ENCODE measurements at regions not wholly inside any gene's neighbourhood (a gene's known extent, or its start where the extent isn't known, plus 50 kb on each side); places are given as distances from the start of the nearest gene placed in this dataset.
"Not testable (repeated sequence)": the region's sequence is repeated elsewhere in the genome, so short reads cannot be mapped to it uniquely, and the experiment has no call there.

- no peak for ATAC-seq (replicated peaks)
- Mint-ChIP-seq H3K4me1 (no peaks in the 10 kb centered on the region), H3K4me3 (no peak overlapping the region), H3K9me3 (no peaks in the 10 kb centered on the region), H3K36me3 (ENCODE audit: low read depth) (no peaks in the 10 kb centered on the region), H3K27me3 (no peaks in the 10 kb centered on the region), H3K27ac (no peak overlapping the region)
These were observed 243.9 kb upstream of the TCERG1L start for GRCh38 chr10:131555406-131555805.

DNA sequence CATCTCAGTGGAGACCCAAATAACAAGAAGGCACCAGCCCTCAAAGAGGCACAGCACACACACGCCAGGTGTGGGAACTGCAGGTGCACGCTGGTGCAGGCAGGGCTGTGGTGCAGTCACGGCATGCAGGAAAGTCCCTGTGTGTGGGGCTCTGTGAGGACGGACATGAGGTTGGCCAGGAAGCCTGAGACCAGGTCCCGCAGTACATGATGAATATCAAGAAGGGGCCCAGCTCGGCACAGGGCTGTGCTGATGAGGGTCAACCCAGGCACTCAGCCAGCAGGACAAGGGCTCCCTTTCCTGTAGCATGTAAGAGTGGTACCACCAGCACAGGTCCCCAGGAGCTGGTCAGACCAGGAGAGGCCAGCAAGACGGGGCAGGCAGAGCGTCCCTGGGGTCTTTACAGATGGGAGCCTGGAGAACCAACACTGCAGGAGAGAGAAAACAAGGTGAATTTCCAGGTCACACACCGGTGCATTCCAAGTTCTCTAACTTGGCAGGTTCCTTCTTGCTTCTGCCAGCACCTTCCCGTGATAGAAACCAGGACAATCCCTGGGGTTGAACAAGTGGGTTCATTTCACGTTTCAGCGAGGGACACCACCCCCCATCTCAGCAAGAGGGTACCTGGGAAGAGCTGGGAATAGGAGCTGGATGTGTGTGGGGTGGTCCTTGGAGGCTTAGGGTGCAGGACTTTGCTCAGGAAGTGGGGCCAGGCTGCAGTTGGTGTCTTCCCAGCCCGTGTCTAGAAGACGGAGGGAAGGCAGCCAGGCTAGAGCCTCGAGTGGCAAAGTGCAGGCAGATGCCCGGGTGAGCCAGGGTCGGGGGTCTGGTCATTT is 244.8 kb upstream of the TCERG1L start:
- no peak overlapping the region for H3K27ac Mint-ChIP-seq
- no peaks in the 10 kb centered on the region for H3K9me3 Mint-ChIP-seq
- no peak for ATAC-seq (replicated peaks)
- H3K27me3 Mint-ChIP-seq: no peaks in the 10 kb centered on the region
- H3K4me1 Mint-ChIP-seq: no peaks in the 10 kb centered on the region
- H3K36me3 Mint-ChIP-seq (ENCODE audit: low read depth): no peaks in the 10 kb centered on the region
- no peak overlapping the region for H3K4me3 Mint-ChIP-seq

- ATAC-seq (replicated peaks): no peak
- no peaks in the 10 kb centered on the region for H3K4me1 Mint-ChIP-seq
- peaks cover 3% of the 10 kb centered on the region for H3K27me3 Mint-ChIP-seq
- H3K27ac Mint-ChIP-seq: no peak overlapping the region
- no peaks in the 10 kb centered on the region for H3K36me3 Mint-ChIP-seq (ENCODE audit: low read depth)
- H3K4me3 Mint-ChIP-seq: no peak overlapping the region
- H3K9me3 Mint-ChIP-seq: no peaks in the 10 kb centered on the region
These were observed 245.5 kb upstream of the TCERG1L start for GRCh38 chr10:131556897-131557495.

DNA sequence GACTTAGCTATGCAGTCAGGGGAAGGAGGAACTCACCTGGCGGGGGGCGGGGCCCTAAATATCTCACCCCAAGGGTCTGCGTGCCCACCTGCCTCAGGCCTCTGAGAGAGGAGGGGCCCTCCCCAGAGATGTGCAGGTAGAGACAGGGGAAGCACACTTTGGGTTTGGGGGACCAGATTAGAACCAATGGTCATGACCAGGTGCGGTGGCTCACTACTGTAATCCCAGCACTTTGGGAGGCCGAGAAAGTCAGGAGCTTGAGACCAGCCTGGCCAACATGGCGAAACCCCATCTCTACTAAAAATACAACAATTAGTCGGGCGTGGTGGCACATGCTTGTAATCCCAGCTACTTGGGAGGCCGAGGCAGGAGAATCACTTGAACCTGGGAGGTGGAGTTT is 246.4 kb upstream of the TCERG1L start:
- H3K9me3 Mint-ChIP-seq; H3K36me3 Mint-ChIP-seq (ENCODE audit: low read depth); H3K27me3 Mint-ChIP-seq; ATAC-seq (replicated peaks); H3K4me1 Mint-ChIP-seq; H3K4me3 Mint-ChIP-seq; H3K27ac Mint-ChIP-seq: not testable (repeated sequence)

- Mint-ChIP-seq H3K27me3 (peaks cover 8% of the 10 kb centered on the region), H3K27ac (no peak overlapping the region), H3K4me3 (no peak overlapping the region), H3K36me3 (ENCODE audit: low read depth) (no peaks in the 10 kb centered on the region), H3K4me1 (no peaks in the 10 kb centered on the region), H3K9me3 (peaks cover under 1% of the 10 kb centered on the region)
- no peak for ATAC-seq (replicated peaks)
These were observed 248.0 kb upstream of the TCERG1L start for GRCh38 chr10:131559450-131559911.

DNA sequence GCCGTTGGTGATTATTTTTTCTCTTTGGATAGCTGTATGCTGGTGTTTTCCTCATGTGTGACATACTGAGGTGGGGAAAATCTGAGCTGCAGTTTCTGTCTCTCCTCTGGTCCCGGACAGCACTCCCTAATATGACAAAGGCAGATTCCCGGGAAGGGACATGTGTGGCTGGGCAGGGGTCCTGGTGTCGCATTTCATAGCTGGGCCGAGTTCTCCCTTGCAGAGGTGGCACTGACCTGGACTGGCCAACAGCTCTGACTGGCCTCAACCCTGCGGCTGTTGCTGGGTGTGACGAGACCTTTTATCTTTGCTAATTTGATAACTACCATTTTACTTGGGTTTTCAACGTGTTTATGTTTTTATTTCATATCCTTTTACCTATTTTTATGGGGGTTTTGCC is 248.6 kb upstream of the TCERG1L start:
- H3K9me3 Mint-ChIP-seq: peaks cover 5% of the 10 kb centered on the region
- ATAC-seq (replicated peaks): no peak
- no peaks in the 10 kb centered on the region for H3K4me1 Mint-ChIP-seq
- no peak overlapping the region for H3K27ac Mint-ChIP-seq
- H3K27me3 Mint-ChIP-seq: peaks cover 8% of the 10 kb centered on the region
- no peak overlapping the region for H3K4me3 Mint-ChIP-seq
- no peaks in the 10 kb centered on the region for H3K36me3 Mint-ChIP-seq (ENCODE audit: low read depth)

DNA sequence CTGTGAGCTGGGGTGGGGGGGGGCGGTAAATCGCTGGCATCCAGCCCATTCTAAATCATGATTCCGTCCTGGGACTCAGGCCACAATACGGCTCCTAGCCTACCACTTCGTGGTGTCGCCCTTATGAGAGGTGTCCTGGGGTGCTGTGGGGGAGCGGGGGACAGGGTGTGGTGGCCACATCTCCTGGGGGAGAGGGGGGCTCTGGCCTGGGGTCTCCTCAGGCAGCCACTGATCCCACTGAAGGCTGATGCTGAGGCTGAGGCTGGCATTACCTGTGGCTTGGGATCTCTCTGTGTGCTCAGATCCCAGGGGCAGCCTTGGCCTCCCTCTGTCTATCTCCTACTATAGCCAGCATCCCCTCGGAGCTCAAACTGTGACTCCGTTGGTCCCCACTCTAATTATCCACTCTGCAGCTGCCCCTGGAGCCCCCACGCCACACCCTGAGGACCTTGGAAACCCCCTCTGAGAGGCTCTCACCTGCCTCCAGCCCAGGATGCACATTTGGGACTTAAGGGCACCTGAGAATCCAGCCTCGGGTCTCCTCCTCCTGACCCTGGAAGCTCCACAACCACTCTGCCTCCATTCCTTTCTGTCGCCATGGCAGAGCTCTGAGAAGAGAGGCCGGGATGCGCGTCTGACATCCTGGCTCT is 249.3 kb upstream of the TCERG1L start:
- Mint-ChIP-seq H3K4me3 (no peak overlapping the region), H3K9me3 (peaks cover 6% of the 10 kb centered on the region), H3K4me1 (no peaks in the 10 kb centered on the region), H3K27me3 (peaks cover 8% of the 10 kb centered on the region), H3K27ac (no peak overlapping the region), H3K36me3 (ENCODE audit: low read depth) (no peaks in the 10 kb centered on the region)
- no peak for ATAC-seq (replicated peaks)

DNA sequence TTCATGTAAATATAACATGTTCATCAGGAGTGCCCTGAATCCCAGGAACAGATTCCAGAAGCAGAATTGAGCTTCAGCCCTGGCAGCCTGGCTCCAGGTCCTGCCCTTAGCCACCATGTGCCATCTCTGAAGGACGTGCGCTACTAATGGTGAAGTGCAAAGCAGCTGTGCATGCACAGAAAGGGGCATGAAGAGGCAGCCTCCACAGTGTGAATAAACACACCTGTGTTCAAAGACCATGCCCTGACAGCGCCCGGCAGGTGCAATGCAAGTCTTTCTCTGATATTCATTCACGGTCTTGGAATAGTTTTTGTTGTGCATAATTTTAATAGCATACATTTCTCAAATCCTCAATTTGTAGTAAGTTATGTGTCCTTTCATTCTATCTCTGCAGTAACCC is 250.4 kb upstream of the TCERG1L start:
- no peak for ATAC-seq (replicated peaks)
- Mint-ChIP-seq H3K9me3 (peaks cover 8% of the 10 kb centered on the region), H3K4me1 (no peaks in the 10 kb centered on the region), H3K36me3 (ENCODE audit: low read depth) (no peaks in the 10 kb centered on the region), H3K27ac (no peak overlapping the region), H3K4me3 (no peak overlapping the region), H3K27me3 (peaks cover 8% of the 10 kb centered on the region)

DNA sequence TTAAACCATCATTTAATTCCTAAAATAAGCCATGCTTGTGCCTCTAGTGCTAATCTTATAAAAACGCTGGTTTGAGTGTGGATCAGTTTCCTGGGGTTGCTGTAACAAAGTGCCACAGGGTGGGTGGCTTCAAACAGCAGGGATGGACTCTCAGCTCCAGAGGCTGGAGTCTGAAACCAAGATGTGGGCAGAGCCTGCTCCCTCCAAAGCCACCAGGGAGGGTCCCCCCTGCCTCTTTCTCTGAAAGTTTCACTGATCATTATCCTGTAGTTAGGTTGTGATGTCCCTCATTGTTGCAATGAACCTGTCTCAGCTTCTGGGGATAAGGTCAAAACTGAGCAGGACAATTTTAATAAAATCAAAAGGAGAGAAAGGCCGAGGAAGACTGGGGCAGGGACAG is 251.9 kb upstream of the TCERG1L start:
- Mint-ChIP-seq H3K4me3 (no peak overlapping the region), H3K9me3 (peaks cover 8% of the 10 kb centered on the region), H3K4me1 (no peaks in the 10 kb centered on the region), H3K27me3 (peaks cover 11% of the 10 kb centered on the region), H3K27ac (no peak overlapping the region), H3K36me3 (ENCODE audit: low read depth) (no peaks in the 10 kb centered on the region)
- no peak for ATAC-seq (replicated peaks)

DNA sequence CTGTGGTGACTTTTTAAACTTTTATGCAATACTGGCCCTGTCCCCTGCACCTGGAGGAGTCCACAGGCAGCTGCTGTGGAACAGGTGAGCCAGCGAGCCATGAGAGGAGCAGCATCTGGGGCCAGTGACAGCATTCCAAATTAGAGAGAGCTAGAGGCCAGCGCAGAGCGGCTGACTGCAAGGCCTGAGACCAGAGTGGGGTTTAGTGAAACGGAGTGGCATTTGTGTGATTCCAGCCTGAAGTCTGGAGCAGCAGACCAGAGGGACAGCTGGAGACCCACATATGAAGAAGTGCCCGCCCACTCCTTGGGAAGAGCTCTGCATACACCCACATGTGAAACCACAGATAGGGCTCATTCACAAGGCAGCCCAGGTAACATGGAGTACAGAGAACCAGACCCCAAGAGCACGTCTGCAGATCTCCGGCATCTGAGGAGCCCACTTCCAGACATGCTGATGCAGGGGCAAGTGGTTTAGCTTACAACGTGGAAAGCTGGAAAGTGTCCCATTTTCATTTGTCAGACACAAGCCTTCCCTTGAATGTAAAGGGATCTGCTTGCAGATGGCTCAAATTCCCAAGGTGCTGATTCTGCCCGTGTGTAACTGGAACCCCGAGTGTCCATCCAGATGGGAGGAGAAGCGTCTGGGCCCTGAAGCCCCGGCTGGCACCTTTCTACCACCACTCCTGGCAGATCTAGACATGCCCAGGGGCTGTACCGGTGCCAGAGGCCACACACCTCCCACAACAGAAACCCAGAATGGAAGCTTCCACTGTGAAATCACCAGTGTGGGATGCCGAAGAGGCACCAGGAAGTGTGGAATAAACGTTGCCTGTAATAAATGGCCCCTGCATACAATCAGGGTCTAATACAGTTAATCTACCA is 256.0 kb upstream of the TCERG1L start:
- Mint-ChIP-seq H3K36me3 (ENCODE audit: low read depth) (no peaks in the 10 kb centered on the region), H3K27ac (no peak overlapping the region), H3K9me3 (peaks cover 8% of the 10 kb centered on the region), H3K4me3 (no peak overlapping the region), H3K27me3 (peaks cover 7% of the 10 kb centered on the region), H3K4me1 (no peaks in the 10 kb centered on the region)
- no peak for ATAC-seq (replicated peaks)

GRCh38 chr10:131568866-131569265 is 257.3 kb upstream of the TCERG1L start:
- peaks cover 3% of the 10 kb centered on the region for H3K27me3 Mint-ChIP-seq
- no peak for ATAC-seq (replicated peaks)
- peaks cover 8% of the 10 kb centered on the region for H3K9me3 Mint-ChIP-seq
- H3K4me1 Mint-ChIP-seq: no peaks in the 10 kb centered on the region
- H3K4me3 Mint-ChIP-seq: no peak overlapping the region
- no peak overlapping the region for H3K27ac Mint-ChIP-seq
- no peaks in the 10 kb centered on the region for H3K36me3 Mint-ChIP-seq (ENCODE audit: low read depth)

DNA sequence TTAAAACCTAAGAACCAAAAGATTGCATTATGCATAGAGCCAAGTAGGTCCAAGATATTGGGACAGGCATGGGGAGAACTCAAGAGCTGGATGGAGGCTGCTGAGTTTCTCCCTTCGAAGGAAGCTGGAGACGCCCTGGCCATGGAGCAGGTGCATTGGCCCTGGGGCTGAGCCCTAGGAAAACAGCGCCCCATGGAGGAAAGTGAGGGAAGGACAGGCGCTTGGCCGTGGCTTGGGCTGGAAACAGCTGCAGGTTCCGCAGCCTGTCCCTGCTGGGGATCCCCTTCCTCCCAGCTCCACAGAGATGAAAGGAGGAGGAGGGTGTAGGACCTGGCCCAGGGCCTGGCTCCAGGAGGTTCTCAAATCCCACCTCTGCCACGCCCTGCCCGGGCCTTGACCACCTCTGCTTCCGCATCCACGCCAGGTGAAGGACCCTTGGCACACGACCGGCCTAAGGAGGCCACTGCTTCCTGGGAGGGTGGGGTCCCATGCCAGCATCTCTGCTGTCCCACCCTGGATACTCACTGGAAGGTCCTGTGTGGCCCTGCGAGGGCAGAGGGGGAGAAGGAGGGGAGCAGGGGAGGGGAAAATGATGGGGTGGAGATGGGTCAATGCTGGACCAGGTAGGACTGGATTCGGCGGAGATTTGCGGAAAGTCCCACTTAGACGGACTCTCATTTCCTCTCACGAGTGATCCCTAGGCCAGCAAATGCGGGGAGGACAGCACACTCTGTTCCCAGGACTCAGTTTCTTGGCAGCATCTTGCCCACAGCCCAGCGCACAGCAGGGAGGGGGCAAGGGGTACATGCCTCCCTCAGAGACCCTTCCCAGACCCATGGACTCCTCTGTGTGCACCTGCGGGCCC is 258.6 kb upstream of the TCERG1L start:
- Mint-ChIP-seq H3K36me3 (ENCODE audit: low read depth) (no peaks in the 10 kb centered on the region), H3K9me3 (peaks cover 3% of the 10 kb centered on the region), H3K27me3 (peaks cover 3% of the 10 kb centered on the region), H3K4me1 (no peaks in the 10 kb centered on the region), H3K27ac (no peak overlapping the region), H3K4me3 (no peak overlapping the region)
- no peak for ATAC-seq (replicated peaks)

DNA sequence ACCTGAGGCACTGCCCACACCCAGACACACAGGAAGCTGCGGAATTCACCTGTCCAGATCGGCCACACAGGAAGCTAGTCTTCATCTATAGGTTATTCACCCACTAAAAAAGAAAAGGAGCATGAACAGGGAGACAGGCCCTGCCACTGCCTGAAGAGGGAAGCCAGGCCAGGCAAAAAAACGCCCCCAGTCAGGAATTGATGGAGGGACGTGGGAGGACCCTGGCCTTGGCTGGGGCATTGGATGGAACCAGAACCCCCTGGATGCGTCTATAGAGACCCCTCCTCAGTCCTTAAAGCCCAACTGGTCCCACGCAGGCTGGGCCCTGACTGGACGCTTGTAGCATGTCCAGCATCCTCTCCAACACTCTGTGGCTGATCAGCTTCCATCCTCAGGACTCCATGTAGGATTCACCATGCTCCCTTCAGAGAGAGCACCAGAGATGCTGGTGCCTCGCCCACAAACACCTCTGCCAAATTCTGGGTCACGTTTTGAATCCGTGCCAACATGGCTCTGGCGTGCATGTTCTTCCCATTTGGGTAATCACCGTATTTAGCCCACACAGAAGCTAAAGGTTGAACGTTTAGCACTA is 259.3 kb upstream of the TCERG1L start:
- Mint-ChIP-seq H3K36me3 (ENCODE audit: low read depth) (no peaks in the 10 kb centered on the region), H3K4me3 (no peak overlapping the region), H3K27ac (no peak overlapping the region), H3K9me3 (peaks cover 3% of the 10 kb centered on the region), H3K27me3 (peaks cover 3% of the 10 kb centered on the region), H3K4me1 (no peaks in the 10 kb centered on the region)
- ATAC-seq (replicated peaks): no peak

All from activated T-helper 17 cell treated with anti-CD3 and anti-CD28 coated beads, Interleukin-2, amount 50 U/mL, for 72 hours (primary cell).